H1 (cell line): ENCODE measurements at regions not wholly inside any gene's neighbourhood (a gene's known extent, or its start where the extent isn't known, plus 50 kb on each side); places are given as distances from the start of the nearest gene placed in this dataset.

Experiments used
- CTCF ChIA-PET: fragments of 300-600 bp; sonication (Branson Sonifier 250); formaldehyde crosslinking; loops from one replicate; lab custom pipeline; 2021; ENCODE audit not compliant: partially characterized antibody; lab: Charles Lee
- POLR2A ChIA-PET: fragments of 300-600 bp; sonication (Branson Sonifier 250); formaldehyde crosslinking; loops from one replicate; lab custom pipeline; 2021; ENCODE audit warnings: inconsistent platforms; ENCODE audit not compliant: partially characterized antibody; lab: Charles Lee
- DNase-seq, 2 experiments: peaks; one replicate each; pipeline versions ENCODE4 v3.0.0 to v3.0.0-alpha.2; 2010 to 2022; ENCODE audit warnings: low spot score in 2 of 2, low read depth in 1 of 2, mixed read lengths in 1 of 2
- FAIRE-seq: peaks from 2 replicates; lab custom pipeline; 2011; peaks lifted over from hg19 to GRCh38; lab: Jason Lieb, UNC
- H2AFZ ChIP-seq: 2 replicates; pipeline ENCODE4 v1.8.1; 2012; ENCODE audit warnings: low read length, inconsistent platforms
- H2AK5ac ChIP-seq: 2 replicates; pipeline ENCODE4 v1.6.1; 2013; ENCODE audit warnings: low read depth, low read length
- H2BK120ac ChIP-seq: replicated peaks from 2 replicates; pipeline ENCODE3; 2013; ENCODE audit warnings: low read depth, low read length, inconsistent platforms
- H2BK12ac ChIP-seq: 2 replicates; pipeline ENCODE4 v1.6.1; 2013; ENCODE audit warnings: low read depth, low read length
- H2BK15ac ChIP-seq: 2 replicates; pipeline ENCODE4 v1.6.1; 2013; ENCODE audit warnings: low read length
- H2BK20ac ChIP-seq: 2 replicates; pipeline ENCODE4 v1.6.1; 2013; ENCODE audit warnings: low read length
- H2BK5ac ChIP-seq: 2 replicates; pipeline ENCODE4 v1.6.1; 2013; ENCODE audit warnings: low read depth, low read length
- H3K14ac ChIP-seq: 2 replicates; pipeline ENCODE4 v1.6.1; 2013; ENCODE audit warnings: inconsistent platforms; ENCODE audit not compliant: insufficient read length
- H3K18ac ChIP-seq: 2 replicates; pipeline ENCODE4 v1.6.1; 2013; ENCODE audit warnings: low read length; ENCODE audit errors: extremely low read depth
- H3K23ac ChIP-seq: 2 replicates; pipeline ENCODE4 v1.6.1; 2013; ENCODE audit warnings: inconsistent platforms; ENCODE audit not compliant: insufficient read length
- H3K23me2 ChIP-seq: 2 replicates; pipeline ENCODE4 v1.6.1; 2013; ENCODE audit warnings: low read depth, low read length
- H3K27ac ChIP-seq: 2 replicates; pipeline ENCODE4 v1.6.1; 2011; ENCODE audit warnings: low read depth, low read length, inconsistent platforms
- H3K27me3 ChIP-seq, 4 experiments: replicated peaks in 1 of 4; 1 replicate in 1 of 4; 2 replicates in 3 of 4; pipeline versions ENCODE4 v1.6.1 to v1.8.1; 2011 to 2013; ENCODE audit warnings: low read length in 3 of 4, mild to moderate bottlenecking in 3 of 4, inconsistent platforms in 2 of 4, mixed read lengths in 2 of 4, moderate library complexity in 1 of 4; ENCODE audit not compliant: control insufficient read depth in 3 of 4, insufficient read depth in 3 of 4; ENCODE audit errors: extremely low read depth in 1 of 4
- H3K36me3 ChIP-seq, 4 experiments: 2 replicates each; pipeline versions ENCODE4 v1.6.1 to v1.8.1; 2011 to 2013; ENCODE audit warnings: mild to moderate bottlenecking in 4 of 4, low read length in 3 of 4, moderate library complexity in 2 of 4, control low read depth in 1 of 4, inconsistent platforms in 1 of 4; ENCODE audit not compliant: insufficient read depth in 4 of 4, control insufficient read depth in 2 of 4
- H3K4ac ChIP-seq: replicated peaks from 2 replicates; pipeline ENCODE3; 2013; ENCODE audit warnings: low read length, low read depth, mixed read lengths, inconsistent platforms; ENCODE audit not compliant: insufficient read length
- H3K4me1 ChIP-seq, 4 experiments: replicated peaks in 1 of 4; 1 replicate in 1 of 4; 2 replicates in 3 of 4; pipeline versions ENCODE4 v1.6.1 to v1.8.1; 2011 to 2013; ENCODE audit warnings: low read length in 3 of 4, inconsistent platforms in 2 of 4, mixed read lengths in 1 of 4; ENCODE audit not compliant: insufficient read depth in 4 of 4, control insufficient read depth in 3 of 4
- H3K4me2 ChIP-seq, 2 experiments: 2 replicates each; pipeline versions ENCODE4 v1.6.1 to v1.8.1; 2011 to 2013; ENCODE audit warnings: low read depth in 2 of 2, low read length in 2 of 2, control low read depth in 1 of 2, inconsistent platforms in 1 of 2, mild to moderate bottlenecking in 1 of 2; ENCODE audit not compliant: insufficient read depth in 1 of 2
- H3K4me3 ChIP-seq, 4 experiments: fragments of 200-600, 300-600 bp in 1 of 4; sonication (generic), shearing (Covaris generic), sonication (Bioruptor Twin) in 1 of 4; 2 replicates each; pipeline versions ENCODE4 v1.5.1 to v1.8.1; 2011 to 2016; ENCODE audit warnings: low read length in 4 of 4, low read depth in 3 of 4, control low read depth in 2 of 4, inconsistent platforms in 2 of 4, mild to moderate bottlenecking in 2 of 4, mixed read lengths in 1 of 4, moderate library complexity in 1 of 4; ENCODE audit not compliant: insufficient read depth in 2 of 4; ENCODE audit errors: extremely low read depth in 1 of 4
- H3K56ac ChIP-seq: replicated peaks from 2 replicates; pipeline ENCODE3; 2013; ENCODE audit warnings: low read depth, mild to moderate bottlenecking, mixed read lengths, low read length, inconsistent platforms; ENCODE audit not compliant: insufficient read length
- H3K79me1 ChIP-seq: 2 replicates; pipeline ENCODE4 v1.6.1; 2013; ENCODE audit warnings: low read depth, low read length, control low read depth
- H3K79me2 ChIP-seq, 2 experiments: 2 replicates each; pipeline versions ENCODE4 v1.6.1 to v1.8.1; 2012 to 2013; ENCODE audit warnings: low read length in 2 of 2, mild to moderate bottlenecking in 2 of 2, inconsistent platforms in 1 of 2; ENCODE audit not compliant: insufficient read depth in 2 of 2, control insufficient read depth in 1 of 2
- H3K9ac ChIP-seq, 4 experiments: replicated peaks in 1 of 4; 1 replicate in 1 of 4; 2 replicates in 3 of 4; pipeline versions ENCODE4 v1.6.1 to v1.8.1; 2011 to 2013; ENCODE audit warnings: low read depth in 3 of 4, low read length in 3 of 4, control low read depth in 2 of 4, mild to moderate bottlenecking in 2 of 4, moderate library complexity in 2 of 4, inconsistent platforms in 1 of 4; ENCODE audit errors: extremely low read depth in 1 of 4
- H3K9me3 ChIP-seq, 2 experiments: 2 replicates each; pipeline versions ENCODE4 v1.6.1 to v1.8.1; 2012 to 2013; ENCODE audit warnings: mild to moderate bottlenecking in 2 of 2, moderate library complexity in 2 of 2, control low read depth in 1 of 2, inconsistent platforms in 1 of 2, low read depth in 1 of 2, low read length in 1 of 2, mixed read lengths in 1 of 2; ENCODE audit not compliant: insufficient read depth in 2 of 2
- H4K20me1 ChIP-seq, 2 experiments: replicated peaks in 1 of 2; 2 replicates each; pipeline versions ENCODE3 to v1.8.1; 2011 to 2013; ENCODE audit warnings: inconsistent platforms in 2 of 2, low read length in 2 of 2, mild to moderate bottlenecking in 1 of 2; ENCODE audit not compliant: insufficient read depth in 2 of 2, control insufficient read depth in 1 of 2
- H4K5ac ChIP-seq: 2 replicates; pipeline ENCODE4 v1.6.1; 2013; ENCODE audit warnings: low read length, low read depth, mixed read lengths, inconsistent platforms; ENCODE audit not compliant: insufficient read length
- H4K8ac ChIP-seq: 2 replicates; pipeline ENCODE4 v1.8.0; 2013; ENCODE audit warnings: mild to moderate bottlenecking, moderate library complexity, low read length, inconsistent platforms; ENCODE audit not compliant: insufficient read depth; ENCODE audit errors: extremely low read depth
- H4K91ac ChIP-seq: replicated peaks from 2 replicates; pipeline ENCODE3; 2013; ENCODE audit warnings: low read length, mixed read lengths, inconsistent platforms; ENCODE audit not compliant: insufficient read length
- KDM1A ChIP-seq: fragments of 200-600, 300-600 bp; sonication (generic); IDR thresholded peaks from 2 replicates; pipeline ENCODE4 v1.7.1; 2016; ENCODE audit warnings: mild to moderate bottlenecking, low read length, borderline replicate concordance
- TAF1 ChIP-seq: IDR thresholded peaks from 2 replicates; pipeline ENCODE4 v1.6.1; 2011; ENCODE audit warnings: mild to moderate bottlenecking, low read depth, low read length
- WGBS, 2 experiments: shearing (Covaris generic) in 1 of 2; methylation state at CpG; one replicate each; pipeline versions ENCODE4 v1.1.6 to v1.1.7; 2013 to 2015; ENCODE audit warnings: low lambda C conversion rate in 2 of 2, mixed read lengths in 2 of 2, inconsistent platforms in 1 of 2, low coverage in 1 of 2, missing lambda C conversion rate in 1 of 2; ENCODE audit not compliant: insufficient replicate concordance in 2 of 2, insufficient coverage in 1 of 2, insufficient read length in 1 of 2; ENCODE audit errors: extremely low coverage in 1 of 2, missing lambda C conversion rate in 1 of 2; 5-methylcytosine and 5-hydroxymethylcytosine counted together
- TF ChIP-seq, protein P1 (sequence below): IDR thresholded peaks from 2 replicates; pipeline ENCODE4 v1.6.1; 2012; ENCODE audit warnings: inconsistent platforms

DNA sequence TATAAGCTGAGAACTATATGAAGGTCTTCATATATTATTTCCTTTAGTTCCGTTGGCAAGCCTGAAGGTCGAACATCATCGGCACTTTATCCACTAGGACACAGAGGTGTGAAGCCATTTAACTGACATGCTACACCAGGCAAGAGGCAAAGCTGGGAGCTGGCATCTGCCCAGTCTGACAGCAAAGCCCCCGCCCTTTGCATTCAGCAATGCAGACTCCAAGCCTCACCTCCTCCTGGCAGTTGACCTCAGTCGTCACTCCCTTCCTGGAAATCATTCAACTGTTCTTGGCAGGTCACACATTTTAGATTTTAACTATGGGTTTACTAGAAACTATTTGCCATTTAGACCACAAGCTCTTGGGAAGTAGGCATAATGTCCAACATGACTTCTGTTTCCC is 135.8 kb upstream of the FRG1 start:
- TF ChIP-seq KDM1A (no peak), TAF1 (no peak)
- TF ChIP-seq, protein P1, sequence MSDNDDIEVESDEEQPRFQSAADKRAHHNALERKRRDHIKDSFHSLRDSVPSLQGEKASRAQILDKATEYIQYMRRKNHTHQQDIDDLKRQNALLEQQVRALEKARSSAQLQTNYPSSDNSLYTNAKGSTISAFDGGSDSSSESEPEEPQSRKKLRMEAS, result no peak
- Histone ChIP-seq H2BK120ac (no peak overlapping the region), H3K56ac (no peak overlapping the region), H3K23ac (no peak overlapping the region), H4K20me1 (no peaks in the 10 kb centered on the region), H3K36me3 (no peaks in the 10 kb centered on the region), H3K14ac (no peak overlapping the region), H3K23me2 (no peaks in the 10 kb centered on the region), H4K91ac (no peak overlapping the region), H3K9ac (no peak overlapping the region), H2AK5ac (no peak overlapping the region), H2BK5ac (no peak overlapping the region), H3K27me3 (no peaks in the 10 kb centered on the region), H3K4me3 (no peak overlapping the region), H3K4me1 (no peaks in the 10 kb centered on the region; a peak in 2 of 7 replicates), H3K4ac (no peak overlapping the region), H4K5ac (no peak overlapping the region), H2BK15ac (no peak overlapping the region), H4K8ac (no peak overlapping the region), H3K4me2 (no peak overlapping the region), H3K27ac (no peak overlapping the region), H2BK12ac (no peak overlapping the region), H3K79me2 (no peaks in the 10 kb centered on the region), H3K18ac (no peak overlapping the region), H3K79me1 (no peaks in the 10 kb centered on the region), H3K9me3 (peaks cover 3 to 4% of the 10 kb centered on the region in 2 experiments; a peak in 1 of 4 replicates), H2BK20ac (no peak overlapping the region), H2AFZ (no peak overlapping the region)
- POLR2A ChIA-PET, result no interaction called here
- WGBS, 2 experiments, result 91% methylated on average over 5 of the region's 5 CpGs; no CpG with 5 or more reads in 1 of the 2 experiments
- FAIRE-seq, result no peak
- DNase-seq, result no peak
- CTCF ChIA-PET, result interaction anchor here (0.5 to 3.8 kb wide), 2 partner anchors 11 to 240 kb away, joined by 4 to 23 read pairs; no protein-coding TSS in a partner anchor
